Testis (tissue), 2 donors: ENCODE measurements at regions not wholly inside any gene's neighbourhood (a gene's known extent, or its start where the extent isn't known, plus 50 kb on each side); places are given as distances from the start of the nearest gene placed in this dataset.

Experiments
- CTCF ChIP-seq, 3 experiments: fragments of 450-650 bp in 2 of 3; fragments of 200-600 bp in 1 of 3; sonication (generic) in 1 of 3; IDR thresholded peaks; one replicate each; pipeline ENCODE4 v1.5.1; 2016 to 2019; ENCODE audit warnings: antibody characterized with exemption in 3 of 3, mild to moderate bottlenecking in 2 of 3, moderate library complexity in 1 of 3
- POLR2A ChIP-seq: fragments of 450-650 bp; IDR thresholded peaks from one replicate; pipeline ENCODE4 v1.6.1; 2017; ENCODE audit warnings: antibody characterized with exemption, mild to moderate bottlenecking, moderate library complexity

GRCh38 chr5:107232293-107232692 is 438.4 kb downstream of the EFNA5 start:
- TF ChIP-seq CTCF (IDR thresholded peaks at IDR 0.05), result no peak
- no peak for TF ChIP-seq POLR2A
